Activated CD8-positive, alpha-beta T cell treated with anti-CD3 and anti-CD28 coated beads for 36 hours (primary cell): ENCODE measurements at regions not wholly inside any gene's neighbourhood (a gene's known extent, or its start where the extent isn't known, plus 50 kb on each side); places are given as distances from the start of the nearest gene placed in this dataset.

Source experiments
- ATAC-seq: fragments of 200-7000 bp; cut with Tn5 transposase; one replicate; pipeline ENCODE4 v1.10.0; 2021; ENCODE audit warnings: mild to moderate bottlenecking, moderate library complexity
- CTCF ChIA-PET: fragments of 350-600 bp; sonication (Branson Sonifier 250); formaldehyde crosslinking; loops from one replicate; lab custom pipeline; 2021; ENCODE audit warnings: antibody characterized with exemption; lab: Charles Lee
- POLR2A ChIA-PET: fragments of 350-600 bp; sonication (Branson Sonifier 250); formaldehyde crosslinking; loops from one replicate; lab custom pipeline; 2021; ENCODE audit warnings: antibody characterized with exemption; lab: Charles Lee
- DNase-seq: peaks from one replicate; pipeline ENCODE4 v3.0.0-alpha.2; 2020
- H3K27ac Mint-ChIP-seq: one replicate; pipeline ENCODE4 v1.8.0; 2021; ENCODE audit warnings: mild to moderate bottlenecking, mixed read lengths
- H3K27me3 Mint-ChIP-seq: one replicate; pipeline ENCODE4 v1.8.0; 2021; ENCODE audit warnings: mixed read lengths
- H3K36me3 Mint-ChIP-seq: one replicate; pipeline ENCODE4 v1.8.0; 2021; ENCODE audit warnings: low read depth, mixed read lengths
- H3K4me1 Mint-ChIP-seq: one replicate; pipeline ENCODE4 v1.8.0; 2021; ENCODE audit warnings: low read depth, mixed read lengths
- H3K4me3 Mint-ChIP-seq: one replicate; pipeline ENCODE4 v1.8.0; 2021; ENCODE audit warnings: mild to moderate bottlenecking, moderate library complexity, mixed read lengths
- H3K9me3 Mint-ChIP-seq: one replicate; pipeline ENCODE4 v1.8.0; 2021; ENCODE audit warnings: mixed read lengths
- intact Hi-C: fragments of 100-400 bp; cut with micrococcal nuclease; formaldehyde crosslinking; loops from one replicate; pipeline ENCODE4 v1.10.0; 2022
- TF ChIP-seq, protein P1 (sequence below): fragments of 200-600 bp; IDR thresholded peaks from one replicate; pipeline ENCODE4 v1.8.0; 2022; ENCODE audit warnings: antibody characterized with exemption, mild to moderate bottlenecking

DNA sequence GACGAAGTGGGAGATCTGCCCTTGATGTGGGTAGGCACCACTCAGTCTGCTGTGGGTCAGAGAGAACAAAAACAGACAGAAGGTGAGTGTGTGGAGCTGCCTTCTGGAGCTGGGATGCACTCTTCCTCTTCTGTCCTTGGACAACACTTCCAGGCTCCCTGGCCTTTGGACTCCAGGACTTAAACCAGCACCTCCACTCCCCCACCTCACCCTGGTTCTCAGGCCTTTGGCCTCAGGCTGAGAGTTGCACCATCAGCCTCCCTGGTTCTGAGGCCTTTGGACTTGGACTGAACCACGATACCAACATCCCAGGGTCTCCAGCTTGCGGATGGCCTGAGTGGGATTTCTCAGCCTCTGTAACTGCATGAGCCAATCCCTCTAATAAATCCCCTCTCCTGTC, 68.1 kb upstream of the STUM start:
- no peak for DNase-seq
- intact Hi-C loops, result no loop called here
- no peak for ATAC-seq
- H3K9me3 Mint-ChIP-seq, result no peaks in the 10 kb centered on the region
- no peak overlapping the region for H3K4me3 Mint-ChIP-seq
- no peaks in the 10 kb centered on the region for H3K36me3 Mint-ChIP-seq
- TF ChIP-seq, protein P1, sequence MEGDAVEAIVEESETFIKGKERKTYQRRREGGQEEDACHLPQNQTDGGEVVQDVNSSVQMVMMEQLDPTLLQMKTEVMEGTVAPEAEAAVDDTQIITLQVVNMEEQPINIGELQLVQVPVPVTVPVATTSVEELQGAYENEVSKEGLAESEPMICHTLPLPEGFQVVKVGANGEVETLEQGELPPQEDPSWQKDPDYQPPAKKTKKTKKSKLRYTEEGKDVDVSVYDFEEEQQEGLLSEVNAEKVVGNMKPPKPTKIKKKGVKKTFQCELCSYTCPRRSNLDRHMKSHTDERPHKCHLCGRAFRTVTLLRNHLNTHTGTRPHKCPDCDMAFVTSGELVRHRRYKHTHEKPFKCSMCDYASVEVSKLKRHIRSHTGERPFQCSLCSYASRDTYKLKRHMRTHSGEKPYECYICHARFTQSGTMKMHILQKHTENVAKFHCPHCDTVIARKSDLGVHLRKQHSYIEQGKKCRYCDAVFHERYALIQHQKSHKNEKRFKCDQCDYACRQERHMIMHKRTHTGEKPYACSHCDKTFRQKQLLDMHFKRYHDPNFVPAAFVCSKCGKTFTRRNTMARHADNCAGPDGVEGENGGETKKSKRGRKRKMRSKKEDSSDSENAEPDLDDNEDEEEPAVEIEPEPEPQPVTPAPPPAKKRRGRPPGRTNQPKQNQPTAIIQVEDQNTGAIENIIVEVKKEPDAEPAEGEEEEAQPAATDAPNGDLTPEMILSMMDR, result no peak
- H3K27me3 Mint-ChIP-seq, result peaks cover 11% of the 10 kb centered on the region
- H3K4me1 Mint-ChIP-seq, result peaks cover under 1% of the 10 kb centered on the region
- CTCF ChIA-PET, result no interaction called here
- POLR2A ChIA-PET, result no interaction called here
- no peak overlapping the region for H3K27ac Mint-ChIP-seq

GRCh38 chr1:226481133-226481532, 67.4 kb upstream of the STUM start:
- H3K27me3 Mint-ChIP-seq, result peaks cover 12% of the 10 kb centered on the region
- POLR2A ChIA-PET, result no interaction called here

DNA sequence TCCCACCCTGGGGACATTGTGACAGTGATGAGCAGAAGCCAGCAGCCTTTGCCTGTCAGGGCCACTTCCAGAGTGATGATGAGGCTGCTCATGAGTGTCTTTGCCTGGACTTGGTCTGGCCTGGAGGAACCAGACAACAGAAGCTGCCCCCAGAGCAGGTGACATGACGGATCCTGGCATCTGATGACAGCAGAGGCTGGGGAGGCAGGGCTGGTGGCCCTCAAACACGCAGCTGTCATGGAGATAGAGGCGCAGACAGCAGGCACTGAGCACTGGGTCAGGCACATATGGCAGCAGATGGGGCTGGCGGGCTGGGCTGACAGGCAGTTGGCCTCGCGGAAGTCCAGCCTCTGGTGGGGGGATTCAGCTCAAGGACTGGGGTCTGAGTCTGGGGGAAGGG, 66.4 kb upstream of the STUM start:
- intact Hi-C loops, result no loop called here
- H3K27ac Mint-ChIP-seq, result no peak overlapping the region
- CTCF ChIA-PET, result no interaction called here

More at GRCh38 chr1:226481133-226481532, 67.4 kb upstream of the STUM start:
- no peak for ATAC-seq
- H3K36me3 Mint-ChIP-seq, result no peaks in the 10 kb centered on the region
- H3K4me3 Mint-ChIP-seq, result no peak overlapping the region
- TF ChIP-seq, protein P1, result no peak
- peaks cover 1% of the 10 kb centered on the region for H3K4me1 Mint-ChIP-seq
- DNase-seq, result no peak
- no peak overlapping the region for H3K27ac Mint-ChIP-seq
- no peaks in the 10 kb centered on the region for H3K9me3 Mint-ChIP-seq
- intact Hi-C loops, result no loop called here
- CTCF ChIA-PET, result no interaction called here

GRCh38 chr1:226482975-226483700, 65.4 kb upstream of the STUM start:
- DNase-seq, result no peak
- intact Hi-C loops, result no loop called here
- Mint-ChIP-seq H3K27ac (no peak overlapping the region), H3K4me1 (peaks cover 9% of the 10 kb centered on the region), H3K9me3 (no peaks in the 10 kb centered on the region), H3K36me3 (no peaks in the 10 kb centered on the region), H3K4me3 (no peak overlapping the region), H3K27me3 (peaks cover 15% of the 10 kb centered on the region)
- no peak for ATAC-seq
- ChIA-PET POLR2A (interaction anchor here (0.8 kb wide), 1 partner anchor 24 kb away, joined by 4 read pairs; no protein-coding TSS in a partner anchor), CTCF (interaction anchor here (0.8 to 1.0 kb wide), 2 partner anchors 26 to 58 kb away, joined by 3 read pairs; no protein-coding TSS in a partner anchor)
- TF ChIP-seq, protein P1, result no peak

More for the DNA sequence above, 66.4 kb upstream of the STUM start:
- POLR2A ChIA-PET, result no interaction called here
- TF ChIP-seq, protein P1, result no peak
- DNase-seq (no peak), ATAC-seq (no peak)
- H3K4me3 Mint-ChIP-seq, result no peak overlapping the region
- H3K27me3 Mint-ChIP-seq, result peaks cover 15% of the 10 kb centered on the region
- peaks cover 9% of the 10 kb centered on the region for H3K4me1 Mint-ChIP-seq
- no peaks in the 10 kb centered on the region for H3K36me3 Mint-ChIP-seq
- no peaks in the 10 kb centered on the region for H3K9me3 Mint-ChIP-seq

- H3K9me3 Mint-ChIP-seq, result no peaks in the 10 kb centered on the region
These were observed 63.4 kb upstream of the STUM start for GRCh38 chr1:226485192-226485591.

More at GRCh38 chr1:226485192-226485591, 63.4 kb upstream of the STUM start:
- no peak for ATAC-seq
- intact Hi-C loops, result no loop called here
- no peaks in the 10 kb centered on the region for H3K36me3 Mint-ChIP-seq
- ChIA-PET POLR2A (no interaction called here), CTCF (interaction anchor here (1.1 kb wide), 1 partner anchor 24 kb away, joined by 3 read pairs; no protein-coding TSS in a partner anchor)
- TF ChIP-seq, protein P1, result no peak
- H3K27ac Mint-ChIP-seq, result no peak overlapping the region
- H3K4me3 Mint-ChIP-seq, result no peak overlapping the region
- peaks cover 22% of the 10 kb centered on the region for H3K4me1 Mint-ChIP-seq
- H3K27me3 Mint-ChIP-seq, result peaks cover 20% of the 10 kb centered on the region
- DNase-seq, result no peak
